ENCODE measurements at regions not wholly inside any gene's neighbourhood (a gene's known extent, or its start where the extent isn't known, plus 50 kb on each side); places are given as distances from the start of the nearest gene placed in this dataset.

GRCh38 chr10:105758209-105758998 lies 1117.3 kb downstream of the SORCS3 start (continued):
- TF ChIP-seq PRDM15 (CRISPR knock-in tag; IDR thresholded peaks at IDR 0.05), result no peak

GRCh38 chr10:105757302-105757701 lies 1116.2 kb downstream of the SORCS3 start:
- CTCF ChIA-PET, result no interaction called here
- H3K4me3 Mint-ChIP-seq, result no peak overlapping the region
- TF ChIP-seq ZBTB21 (CRISPR knock-in tag; IDR thresholded peaks at IDR 0.05; ENCODE audit: borderline replicate concordance) (no peak), PRDM15 (CRISPR knock-in tag; IDR thresholded peaks at IDR 0.05) (no peak), ZNF317 (CRISPR knock-in tag; IDR thresholded peaks at IDR 0.05; ENCODE audit: borderline replicate concordance, low read depth) (no peak), ZNF219 (CRISPR knock-in tag; IDR thresholded peaks at IDR 0.05; ENCODE audit: borderline replicate concordance) (no peak), NFE2L1 (CRISPR knock-in tag; IDR thresholded peaks at IDR 0.05) (no peak), MLX (CRISPR knock-in tag; IDR thresholded peaks at IDR 0.05) (no peak), TEAD1 (CRISPR knock-in tag; IDR thresholded peaks at IDR 0.05) (no peak), CREB1 (CRISPR knock-in tag; IDR thresholded peaks at IDR 0.05) (no peak), ELF4 (CRISPR knock-in tag; IDR thresholded peaks at IDR 0.05; ENCODE audit: low read depth) (no peak), SMAD4 (CRISPR knock-in tag; IDR thresholded peaks at IDR 0.05) (no peak), ZNF121 (CRISPR knock-in tag; IDR thresholded peaks at IDR 0.05) (no peak), SP1 (CRISPR knock-in tag; conservative IDR thresholded peaks at IDR 0.05) (no peak), ZNF671 (CRISPR knock-in tag; IDR thresholded peaks at IDR 0.05) (no peak), ESRRA (CRISPR knock-in tag; IDR thresholded peaks at IDR 0.05; ENCODE audit: borderline replicate concordance) (no peak)
- H3K36me3 Mint-ChIP-seq, result no peaks in the 10 kb centered on the region
- H3K4me1 Mint-ChIP-seq, result peaks cover 6% of the 10 kb centered on the region; the same call in 1 of the 2 replicates
- POLR2A ChIA-PET, result no interaction called here
- no peaks in the 10 kb centered on the region for H3K9me3 Mint-ChIP-seq
- no peak for DNase-seq (ENCODE audit: low spot score)
- H3K27me3 Mint-ChIP-seq (ENCODE audit: low read depth), result no peaks in the 10 kb centered on the region
- ATAC-seq, result no peak
- H3K27ac Mint-ChIP-seq, result no peak overlapping the region

GRCh38 chr10:105756386-105756785 lies 1115.3 kb downstream of the SORCS3 start:
- CTCF ChIA-PET, result no interaction called here
- no peak for ATAC-seq
- Mint-ChIP-seq H3K4me1 (peaks cover 6% of the 10 kb centered on the region; the same call in 1 of the 2 replicates), H3K36me3 (no peaks in the 10 kb centered on the region), H3K9me3 (no peaks in the 10 kb centered on the region), H3K4me3 (no peak overlapping the region), H3K27ac (no peak overlapping the region), H3K27me3 (ENCODE audit: low read depth) (no peaks in the 10 kb centered on the region)
- POLR2A ChIA-PET, result no interaction called here
- no peak for DNase-seq (ENCODE audit: low spot score)
- no peak for TF ChIP-seq SMAD4 (CRISPR knock-in tag; IDR thresholded peaks at IDR 0.05)
- TF ChIP-seq NFE2L1 (CRISPR knock-in tag; IDR thresholded peaks at IDR 0.05), result no peak
- TF ChIP-seq GRHL2 (CRISPR knock-in tag; IDR thresholded peaks at IDR 0.05; ENCODE audit: insufficient replicate concordance, severe bottlenecking), result no peak
- no peak for TF ChIP-seq FOXK1 (CRISPR knock-in tag; IDR thresholded peaks at IDR 0.05)
- TF ChIP-seq MLX (CRISPR knock-in tag; IDR thresholded peaks at IDR 0.05), result no peak
- TF ChIP-seq E2F4 (CRISPR knock-in tag; IDR thresholded peaks at IDR 0.05; ENCODE audit: borderline replicate concordance, low read depth), result no peak
- no peak for TF ChIP-seq NR2C2 (CRISPR knock-in tag; IDR thresholded peaks at IDR 0.05)
- no peak for TF ChIP-seq JAZF1 (CRISPR knock-in tag; IDR thresholded peaks at IDR 0.05)
- no peak for TF ChIP-seq GABPB1 (CRISPR knock-in tag; IDR thresholded peaks at IDR 0.05)
